GM19397 (cell line): ENCODE measurements at regions not wholly inside any gene's neighbourhood (a gene's known extent, or its start where the extent isn't known, plus 50 kb on each side); places are given as distances from the start of the nearest gene placed in this dataset.
"Not testable (repeated sequence)": the region's sequence is repeated elsewhere in the genome, so short reads cannot be mapped to it uniquely, and the experiment has no call there.

Experiments used
- ATAC-seq: cut with Tn5 transposase; IDR thresholded peaks from one replicate; pipeline ENCODE4 v1.9.1; 2021; ENCODE audit warnings: mild to moderate bottlenecking, moderate library complexity; ENCODE audit not compliant: unreplicated experiment

- no peak for ATAC-seq
Measured at GRCh38 chr3:18988614-18989229, 159.6 kb upstream of the KCNH8 start.

DNA sequence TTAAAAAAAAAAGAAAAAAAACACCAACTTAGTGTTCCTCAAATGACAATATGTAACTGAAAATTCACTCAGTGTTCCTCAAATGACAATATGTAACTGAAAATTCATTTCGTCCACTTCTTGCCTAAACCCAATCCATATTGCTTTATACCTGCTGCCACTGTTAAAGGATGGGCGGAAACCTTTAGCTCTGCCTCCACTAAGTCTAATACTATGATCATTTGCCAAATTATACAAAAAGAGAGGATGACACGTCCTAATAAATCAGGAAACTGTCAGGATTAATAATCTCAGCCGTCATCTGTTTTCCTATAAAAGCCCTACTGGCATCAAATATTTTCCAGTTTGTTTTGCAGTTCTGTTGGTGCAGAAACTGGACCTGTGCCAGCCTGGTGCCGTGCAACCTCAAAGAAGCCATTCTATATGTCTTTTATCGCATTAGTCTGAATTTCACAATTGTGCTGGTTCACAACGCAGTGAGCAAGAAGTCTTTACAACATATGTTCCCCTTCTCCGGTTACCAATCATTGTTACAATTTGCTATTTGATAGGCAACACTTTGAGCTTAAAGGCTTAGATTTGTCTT lies 160.4 kb upstream of the KCNH8 start:
- ATAC-seq = no peak

- ATAC-seq = no peak
Measured at GRCh38 chr3:18987070-18987469, 161.2 kb upstream of the KCNH8 start.

DNA sequence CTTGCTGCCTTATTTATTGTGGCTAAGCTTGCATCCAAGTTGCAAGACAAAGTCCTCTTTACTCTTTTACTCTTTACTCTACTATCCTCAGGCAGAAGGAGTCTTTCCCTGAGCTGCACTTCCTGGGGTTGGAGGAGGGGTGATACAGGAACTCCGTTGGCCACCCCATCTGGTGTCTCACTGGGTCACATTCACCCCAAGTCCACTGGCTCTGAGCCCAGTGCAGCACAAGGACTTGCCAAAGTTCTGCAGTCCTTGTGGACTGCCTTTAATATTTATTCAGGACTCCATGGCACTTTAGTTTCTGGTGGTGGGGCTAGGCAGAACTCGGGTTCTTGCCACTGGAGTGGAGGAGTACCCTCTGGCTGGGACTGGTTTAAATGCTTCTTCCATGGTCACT lies 165.4 kb upstream of the KCNH8 start:
- no peak for ATAC-seq

- ATAC-seq = not testable (repeated sequence)
Measured at GRCh38 chr3:18976102-18976501, 172.2 kb upstream of the KCNH8 start.

DNA sequence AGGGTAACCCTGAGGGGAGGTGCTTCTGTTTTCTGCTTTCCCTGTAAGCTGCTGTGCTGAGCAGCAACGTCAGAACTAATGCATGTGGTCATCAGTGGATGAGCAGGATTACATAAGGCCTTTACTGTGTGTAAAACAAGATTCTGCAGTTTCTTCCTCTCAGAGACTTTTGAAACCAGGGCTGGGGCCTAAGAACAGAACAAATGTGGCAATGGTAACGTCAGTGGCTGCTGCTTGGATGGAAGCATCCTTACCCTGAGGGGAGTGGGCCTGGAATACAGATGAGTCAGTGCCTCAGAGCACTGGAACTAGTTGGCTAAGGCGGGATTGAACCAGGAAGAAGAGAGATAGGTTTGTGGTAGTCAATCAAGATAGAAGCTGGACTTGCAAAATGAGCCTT lies 180.2 kb upstream of the KCNH8 start:
- ATAC-seq = no peak

DNA sequence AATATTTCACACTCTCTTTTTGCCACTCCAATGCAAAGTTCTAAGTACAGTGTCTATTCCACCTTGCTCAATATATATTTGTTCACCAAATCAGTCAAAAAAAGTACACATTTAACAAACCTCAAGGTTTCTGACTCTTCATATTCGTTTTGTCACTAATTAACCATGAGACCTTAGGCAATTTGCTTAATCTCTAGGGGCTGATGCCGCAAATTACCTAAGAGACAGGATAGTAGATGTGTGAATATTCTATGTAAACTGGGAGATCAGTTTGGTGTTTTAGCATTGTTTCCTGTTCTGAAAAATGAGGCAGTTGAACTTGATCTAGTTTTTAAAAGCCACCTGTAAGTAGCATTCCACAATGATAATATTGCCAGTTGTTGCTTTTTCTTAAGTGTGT lies 182.5 kb upstream of the KCNH8 start:
- ATAC-seq = no peak

- no peak for ATAC-seq
Measured at GRCh38 chr3:18964640-18965039, 183.7 kb upstream of the KCNH8 start.

- no peak for ATAC-seq
Measured at GRCh38 chr3:18951333-18951732, 197.0 kb upstream of the KCNH8 start.

DNA sequence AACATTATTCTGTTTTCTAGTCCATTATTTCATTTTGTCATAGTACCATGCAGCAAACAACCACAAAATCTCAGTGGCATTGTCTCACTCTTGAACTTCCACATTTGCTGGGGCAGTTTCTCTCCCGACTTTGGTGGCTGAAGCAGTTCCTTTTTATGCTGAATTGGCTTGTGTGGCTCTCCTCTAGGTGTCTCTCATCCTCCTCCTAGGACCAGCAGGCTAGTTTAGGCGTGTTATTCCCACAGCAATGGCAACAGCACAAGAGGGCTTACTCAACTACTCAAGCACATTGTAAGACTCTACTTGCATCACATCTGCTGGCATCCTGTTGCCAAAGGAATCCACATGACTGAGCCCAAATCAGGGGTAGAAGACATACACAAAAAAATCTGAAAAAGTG lies 201.8 kb upstream of the KCNH8 start:
- ATAC-seq = no peak

DNA sequence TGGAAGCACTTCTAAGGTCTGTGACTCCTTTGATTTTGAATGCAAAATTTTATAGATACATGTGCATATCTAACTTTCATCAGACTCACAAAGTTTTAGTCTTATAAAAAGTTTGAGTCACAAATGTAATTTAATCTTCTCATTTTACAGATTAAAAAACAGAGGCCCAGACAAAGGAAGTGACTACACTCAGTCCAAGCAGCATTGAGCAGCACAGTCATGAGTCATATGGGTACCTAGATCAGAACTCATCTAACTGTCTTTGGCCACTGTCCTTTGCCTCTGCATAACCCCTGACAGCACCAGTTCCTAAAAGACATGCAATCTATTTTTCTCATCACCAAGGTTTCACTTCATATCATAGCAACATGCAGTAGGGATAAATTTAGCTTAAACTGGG lies 210.7 kb upstream of the KCNH8 start:
- no peak for ATAC-seq

DNA sequence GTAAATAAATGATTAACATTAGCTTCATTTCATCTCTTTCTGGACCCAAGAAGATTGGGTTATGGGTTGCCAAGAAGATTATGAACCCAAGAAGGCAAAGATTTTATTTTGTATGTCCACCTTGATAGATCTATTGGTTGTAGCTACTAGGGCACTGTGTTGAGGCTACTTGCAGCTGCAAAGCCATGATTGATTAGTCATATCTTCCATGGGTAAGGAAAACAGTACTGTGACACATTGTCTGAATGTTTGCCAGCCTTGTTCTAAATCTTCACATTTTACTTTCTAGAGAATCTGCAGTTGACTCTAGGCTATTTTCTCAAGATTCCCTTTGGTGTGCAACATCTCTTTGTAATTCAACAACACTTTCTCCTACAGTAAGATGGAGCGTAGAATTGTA lies 229.2 kb upstream of the KCNH8 start:
- no peak for ATAC-seq

DNA sequence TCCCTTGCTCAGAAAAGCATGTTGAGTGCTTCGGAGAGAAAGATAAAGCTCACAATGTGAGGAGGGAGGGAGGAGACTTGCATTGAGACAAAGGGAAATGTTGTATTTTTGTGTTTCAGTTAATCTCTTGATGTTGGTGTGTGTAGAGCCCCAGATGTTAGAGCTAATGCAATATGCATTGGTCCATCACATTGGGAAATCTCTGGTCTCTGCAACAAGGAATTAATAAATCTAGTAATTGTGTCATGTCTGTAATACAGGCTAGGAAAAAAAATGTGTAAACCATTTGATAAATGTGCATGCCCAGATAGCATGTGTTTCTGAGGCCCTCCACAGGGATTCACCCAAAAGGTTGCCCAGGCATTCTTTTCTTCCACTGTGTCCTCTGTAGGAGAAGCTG lies 230.4 kb upstream of the KCNH8 start:
- no peak for ATAC-seq

GRCh38 chr3:18902081-18902793 lies 246.1 kb upstream of the KCNH8 start:
- ATAC-seq = no peak

- ATAC-seq = no peak
Measured at GRCh38 chr3:18901571-18901970, 246.7 kb upstream of the KCNH8 start.

DNA sequence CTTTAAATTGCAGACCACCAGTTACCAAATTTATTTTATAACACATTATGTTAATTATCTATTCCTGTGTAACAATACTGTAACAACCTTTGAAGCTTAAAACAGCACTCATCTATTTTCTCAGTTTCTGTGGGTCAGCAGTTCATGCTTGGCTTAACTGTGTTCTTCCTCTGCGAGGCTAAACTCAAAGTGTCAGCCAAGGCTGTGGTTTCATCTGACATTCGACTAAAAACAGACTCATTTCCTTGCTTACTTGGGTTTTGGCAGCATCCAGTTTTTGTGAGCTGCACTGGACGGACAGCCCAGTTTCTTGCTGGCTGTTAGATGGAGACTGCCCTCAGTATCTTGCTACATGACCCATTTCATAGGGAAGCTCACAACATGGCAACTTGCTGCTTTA lies 247.3 kb upstream of the KCNH8 start:
- ATAC-seq = peak; percentile 83

DNA sequence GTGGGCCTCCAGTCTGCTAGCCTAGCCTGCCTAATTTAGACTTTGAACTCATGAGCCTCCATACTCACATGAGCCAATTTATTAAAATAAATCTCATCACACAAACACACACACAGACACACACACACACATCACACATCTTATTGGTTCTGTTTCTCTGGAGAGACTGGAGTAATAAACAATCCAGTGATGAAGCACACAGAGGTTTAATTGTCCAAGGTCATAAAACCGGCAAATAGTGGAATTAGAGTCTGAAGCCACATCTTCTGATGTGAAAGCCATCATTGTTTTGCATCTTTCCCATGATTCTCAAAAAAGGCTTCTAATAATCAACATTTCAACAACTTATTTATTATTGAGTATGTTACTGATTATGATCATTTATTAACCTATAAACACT lies 249.4 kb upstream of the KCNH8 start:
- ATAC-seq = no peak

GRCh38 chr3:18892756-18893155 lies 255.6 kb upstream of the KCNH8 start:
- no peak for ATAC-seq

DNA sequence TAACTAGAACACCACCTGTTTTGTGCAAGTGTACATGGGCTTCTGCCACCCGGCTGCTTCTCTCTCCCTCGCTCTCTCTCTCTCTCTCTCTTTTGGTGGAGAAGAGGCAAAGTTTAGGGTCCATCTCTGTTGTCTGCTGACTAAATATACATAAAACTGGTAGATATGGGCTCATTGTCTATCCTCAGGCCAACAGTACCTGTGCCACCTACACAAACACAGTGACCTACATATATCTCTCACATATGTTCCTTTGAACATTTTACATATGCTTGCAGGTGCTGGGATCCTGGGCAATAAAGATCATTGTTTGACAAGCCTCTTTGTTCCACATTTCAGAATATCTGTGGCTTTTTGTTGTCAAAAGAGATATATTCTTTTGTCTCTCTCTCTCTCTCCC lies 256.3 kb upstream of the KCNH8 start:
- ATAC-seq = no peak

DNA sequence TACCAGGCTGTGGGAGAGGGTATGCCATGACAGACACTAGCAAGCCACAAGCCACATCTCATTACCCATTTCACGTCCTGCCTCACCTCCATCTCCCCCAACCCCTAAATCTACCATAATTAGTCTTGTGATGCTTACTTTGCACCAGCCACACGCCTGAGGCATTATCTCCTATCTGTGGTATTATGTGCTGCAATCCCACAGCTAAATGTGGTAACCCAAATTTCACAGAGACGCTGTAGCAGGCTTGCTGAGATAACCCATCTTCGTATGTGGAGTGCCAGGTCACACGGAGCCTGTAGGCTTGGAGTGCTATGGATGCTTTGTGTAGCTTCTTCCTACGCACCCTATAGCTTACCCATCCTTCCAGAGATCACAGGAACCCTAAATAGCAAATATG lies 256.7 kb upstream of the KCNH8 start:
- ATAC-seq = no peak

- no peak for ATAC-seq
Measured at GRCh38 chr3:18890449-18890848, 257.9 kb upstream of the KCNH8 start.

DNA sequence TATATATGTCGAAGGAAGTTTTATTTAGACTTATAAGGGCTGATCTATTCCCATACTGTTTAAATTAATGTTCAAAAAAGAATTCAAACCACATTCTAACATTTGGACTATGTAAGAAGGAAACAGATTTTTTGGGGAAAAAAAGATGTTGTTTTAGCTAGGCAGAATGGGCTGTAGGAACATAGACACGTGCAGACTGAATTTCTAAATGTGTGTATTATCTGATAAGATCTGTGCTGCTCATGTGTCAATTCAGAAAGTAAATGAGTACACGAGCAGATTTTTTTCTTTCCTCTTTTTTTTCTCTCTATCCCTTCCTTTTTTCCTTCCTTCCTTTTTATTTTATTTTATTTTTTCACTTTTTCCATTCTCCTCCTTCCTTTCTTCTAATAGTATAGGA lies 259.5 kb upstream of the KCNH8 start:
- ATAC-seq = no peak

- ATAC-seq = no peak
Measured at GRCh38 chr3:18888370-18888769, 259.9 kb upstream of the KCNH8 start.
